Choroid plexus epithelial cell (primary cell): ENCODE measurements at regions not wholly inside any gene's neighbourhood (a gene's known extent, or its start where the extent isn't known, plus 50 kb on each side); places are given as distances from the start of the nearest gene placed in this dataset.
"Not testable (repeated sequence)": the region's sequence is repeated elsewhere in the genome, so short reads cannot be mapped to it uniquely, and the experiment has no call there.

Experiments used
- DNase-seq: peaks from one replicate; pipeline ENCODE4 v3.0.0-alpha.2; 2010; ENCODE audit warnings: low read depth
- H3K4me3 ChIP-seq: 2 replicates; pipeline ENCODE4 v1.5.1; 2011; ENCODE audit warnings: low read depth, mild to moderate bottlenecking, control low read depth, low read length, moderate library complexity
- TF ChIP-seq, protein P1 (sequence below): conservative IDR thresholded peaks from 2 replicates; pipeline ENCODE4 v1.5.1; 2011; ENCODE audit warnings: low read depth, mild to moderate bottlenecking, control low read depth, inconsistent platforms, low read length, moderate library complexity

DNA sequence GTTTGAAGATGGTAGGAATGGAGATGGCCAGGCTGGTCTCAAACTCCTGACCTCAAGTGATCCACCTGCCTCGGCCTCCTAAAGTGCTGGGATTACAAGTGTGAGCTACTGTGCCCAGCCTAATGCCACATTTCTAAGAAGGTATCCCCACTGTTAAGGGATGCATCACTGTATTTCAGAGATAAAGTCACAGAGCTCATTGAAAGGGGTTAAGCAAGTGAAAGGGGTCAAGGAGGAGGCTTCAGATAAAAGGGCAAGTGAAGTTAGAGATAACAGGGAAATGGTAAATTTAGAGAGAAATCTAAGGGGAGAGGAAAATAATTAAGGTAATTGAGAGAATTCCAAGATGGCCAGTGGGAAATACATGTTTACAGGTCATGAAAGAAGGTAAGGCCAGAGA is 93.0 kb upstream of the SP4 start:
- TF ChIP-seq, protein P1, sequence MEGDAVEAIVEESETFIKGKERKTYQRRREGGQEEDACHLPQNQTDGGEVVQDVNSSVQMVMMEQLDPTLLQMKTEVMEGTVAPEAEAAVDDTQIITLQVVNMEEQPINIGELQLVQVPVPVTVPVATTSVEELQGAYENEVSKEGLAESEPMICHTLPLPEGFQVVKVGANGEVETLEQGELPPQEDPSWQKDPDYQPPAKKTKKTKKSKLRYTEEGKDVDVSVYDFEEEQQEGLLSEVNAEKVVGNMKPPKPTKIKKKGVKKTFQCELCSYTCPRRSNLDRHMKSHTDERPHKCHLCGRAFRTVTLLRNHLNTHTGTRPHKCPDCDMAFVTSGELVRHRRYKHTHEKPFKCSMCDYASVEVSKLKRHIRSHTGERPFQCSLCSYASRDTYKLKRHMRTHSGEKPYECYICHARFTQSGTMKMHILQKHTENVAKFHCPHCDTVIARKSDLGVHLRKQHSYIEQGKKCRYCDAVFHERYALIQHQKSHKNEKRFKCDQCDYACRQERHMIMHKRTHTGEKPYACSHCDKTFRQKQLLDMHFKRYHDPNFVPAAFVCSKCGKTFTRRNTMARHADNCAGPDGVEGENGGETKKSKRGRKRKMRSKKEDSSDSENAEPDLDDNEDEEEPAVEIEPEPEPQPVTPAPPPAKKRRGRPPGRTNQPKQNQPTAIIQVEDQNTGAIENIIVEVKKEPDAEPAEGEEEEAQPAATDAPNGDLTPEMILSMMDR: no peak

DNA sequence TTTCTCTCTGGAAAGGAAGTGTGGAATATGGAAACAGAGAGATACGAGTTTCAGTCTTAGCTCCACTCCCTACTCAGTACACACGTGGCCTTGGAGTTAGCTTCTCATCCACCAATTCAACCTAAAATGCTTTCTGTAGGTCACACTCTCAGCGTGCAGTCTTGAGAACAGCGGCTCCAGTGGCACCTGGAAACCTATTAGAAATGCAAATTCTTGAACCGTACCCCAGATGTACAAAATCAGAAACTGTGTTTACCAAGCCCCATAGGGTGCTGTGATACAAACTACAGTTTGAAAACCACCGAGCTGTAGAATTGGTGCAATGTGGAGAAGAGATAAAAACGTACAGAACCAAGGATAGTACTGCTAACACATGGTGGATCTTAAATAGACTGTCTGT is 91.1 kb upstream of the SP4 start:
- no peak for DNase-seq
- TF ChIP-seq, protein P1: no peak
- H3K4me3 ChIP-seq: no peak overlapping the region

More for the DNA sequence above, 93.0 kb upstream of the SP4 start:
- no peak for DNase-seq
- no peak overlapping the region for H3K4me3 ChIP-seq

DNA sequence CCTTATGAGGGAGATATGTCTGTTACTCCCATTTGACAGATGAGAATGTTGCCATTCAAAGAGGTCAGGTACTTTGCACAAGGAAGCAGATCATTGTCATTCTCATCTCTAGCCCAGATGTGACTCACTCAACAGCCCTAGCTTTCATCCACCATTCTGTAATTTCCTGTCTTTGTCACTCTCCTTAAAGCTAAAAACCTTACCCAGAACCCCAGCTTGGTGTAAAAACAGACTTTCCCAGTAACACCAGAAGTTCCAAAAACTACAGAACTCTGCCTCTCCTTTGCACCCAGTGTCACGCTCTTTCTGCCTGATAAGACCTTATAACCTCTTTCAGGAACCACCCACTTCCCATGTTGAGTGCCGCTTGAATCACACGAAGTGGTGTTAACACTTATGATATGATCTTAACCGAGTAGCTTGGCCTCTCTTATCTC is 89.1 kb upstream of the SP4 start:
- H3K4me3 ChIP-seq: no peak overlapping the region
- DNase-seq: no peak
- TF ChIP-seq, protein P1: no peak

DNA sequence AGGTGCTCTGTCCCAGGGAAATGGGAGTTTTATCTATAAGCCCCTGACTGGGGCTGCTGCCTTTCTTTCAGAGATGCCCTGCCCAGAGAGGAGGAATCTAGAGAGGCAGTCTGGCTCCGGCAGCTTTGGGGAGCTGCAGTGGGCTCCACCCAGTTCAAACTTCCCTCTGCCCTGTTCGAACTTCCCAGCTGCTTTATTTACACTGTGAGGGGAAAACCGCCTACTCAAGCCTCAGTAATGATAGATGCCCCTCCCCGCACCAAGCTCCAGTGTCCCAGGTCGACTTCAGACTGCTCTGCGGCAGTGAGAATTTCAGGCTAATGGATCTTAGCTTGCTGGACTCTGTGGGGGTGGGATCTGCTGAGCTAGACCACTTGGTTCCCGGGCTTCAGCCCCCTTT is 83.0 kb upstream of the SP4 start:
- not testable (repeated sequence) for H3K4me3 ChIP-seq, DNase-seq

DNA sequence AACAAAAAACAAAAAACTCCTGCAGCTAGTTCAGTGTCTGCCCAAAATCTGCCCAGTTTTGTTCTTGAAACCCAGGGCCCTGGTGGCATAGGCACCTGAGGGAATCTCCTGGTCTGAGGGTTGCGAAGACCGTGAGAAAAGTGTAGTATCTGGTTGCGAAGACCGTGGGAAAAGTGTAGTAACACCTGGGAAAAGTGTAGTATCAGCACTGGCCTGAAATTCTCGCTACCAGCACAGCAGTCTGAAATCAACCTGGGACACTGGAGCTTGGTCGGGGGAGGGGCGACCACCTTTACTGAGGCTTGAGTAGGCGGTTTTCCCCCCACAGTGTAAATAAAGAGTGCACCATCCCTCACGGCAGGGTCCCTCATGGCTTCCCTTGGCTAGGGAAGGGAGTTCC is 82.5 kb upstream of the SP4 start:
- no peak for DNase-seq
- TF ChIP-seq, protein P1: no peak
- H3K4me3 ChIP-seq: no peak overlapping the region

DNA sequence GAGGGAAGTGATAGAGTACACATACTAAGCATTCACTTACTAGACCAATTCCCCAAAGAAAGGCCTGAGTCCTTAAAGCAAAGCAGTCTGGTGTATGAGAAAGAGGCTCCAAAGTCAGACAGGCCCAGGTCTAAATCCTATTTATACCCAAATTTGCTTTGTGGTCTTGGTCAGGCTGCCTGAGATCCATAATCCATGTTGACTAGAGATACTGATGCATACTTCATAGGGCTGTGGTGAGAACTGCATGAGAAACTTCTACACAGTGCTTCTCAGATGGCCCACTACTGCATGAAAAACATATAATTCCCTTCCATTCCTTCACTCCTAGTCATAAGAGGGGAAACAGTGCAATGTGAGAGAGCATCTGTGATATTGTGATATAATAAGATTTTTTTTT is 81.6 kb upstream of the SP4 start:
- TF ChIP-seq, protein P1: no peak
- H3K4me3 ChIP-seq: no peak overlapping the region

DNA sequence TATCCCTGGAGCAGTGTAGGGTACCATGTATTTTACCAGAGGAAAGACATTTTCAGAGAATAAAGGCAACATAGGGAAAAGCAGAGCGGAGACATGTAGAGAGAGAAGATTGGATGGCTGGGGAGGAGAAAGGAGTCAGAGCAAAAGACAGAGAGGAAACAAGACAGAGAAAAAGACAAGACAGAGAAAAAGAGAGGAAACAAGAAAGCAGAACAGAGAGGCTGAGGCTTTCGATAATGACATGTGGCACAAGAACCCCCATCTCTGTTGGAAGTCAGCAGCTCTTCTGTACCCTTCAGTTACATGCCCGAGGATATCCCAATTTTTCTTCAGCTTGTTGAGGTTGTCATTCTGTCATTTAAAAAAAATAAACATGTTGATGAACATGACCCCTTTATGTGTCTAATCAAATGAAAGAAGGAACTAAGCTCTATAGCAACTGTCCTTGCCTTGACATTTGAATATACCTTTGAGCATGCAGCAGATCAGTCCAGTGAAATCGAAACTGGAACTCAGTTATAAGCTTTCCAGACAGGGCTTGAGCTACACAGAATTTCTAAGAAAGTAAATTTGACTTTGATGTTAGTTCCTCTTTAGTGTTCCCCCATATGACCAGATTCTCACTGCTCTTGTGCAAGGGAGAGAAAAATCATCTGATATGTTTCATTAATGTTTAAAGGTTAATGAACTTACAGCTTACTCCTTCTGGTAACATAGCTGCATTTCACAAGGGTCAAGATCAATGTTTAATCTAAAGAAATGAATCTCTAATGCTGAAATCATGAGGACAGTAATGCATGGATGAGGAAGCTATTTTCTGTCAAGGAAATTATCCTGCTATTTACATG is 75.1 kb upstream of the SP4 start:
- H3K4me3 ChIP-seq: no peak overlapping the region
- no peak for DNase-seq
- TF ChIP-seq, protein P1: no peak

More for the DNA sequence above, 81.6 kb upstream of the SP4 start:
- DNase-seq: no peak
